Choroid plexus epithelial cell (primary cell): ENCODE measurements at regions not wholly inside any gene's neighbourhood (a gene's known extent, or its start where the extent isn't known, plus 50 kb on each side); places are given as distances from the start of the nearest gene placed in this dataset.
A peak's percentile ranks its signal among the peaks of the same experiment; 100 is the strongest.

Source experiments
- DNase-seq: peaks from one replicate; pipeline ENCODE4 v3.0.0-alpha.2; 2010; ENCODE audit warnings: low read depth
- H3K4me3 ChIP-seq: 2 replicates; pipeline ENCODE4 v1.5.1; 2011; ENCODE audit warnings: low read depth, mild to moderate bottlenecking, control low read depth, low read length, moderate library complexity
- TF ChIP-seq, protein P1 (sequence below): conservative IDR thresholded peaks from 2 replicates; pipeline ENCODE4 v1.5.1; 2011; ENCODE audit warnings: low read depth, mild to moderate bottlenecking, control low read depth, inconsistent platforms, low read length, moderate library complexity

- no peak overlapping the region for H3K4me3 ChIP-seq
- TF ChIP-seq, protein P1, sequence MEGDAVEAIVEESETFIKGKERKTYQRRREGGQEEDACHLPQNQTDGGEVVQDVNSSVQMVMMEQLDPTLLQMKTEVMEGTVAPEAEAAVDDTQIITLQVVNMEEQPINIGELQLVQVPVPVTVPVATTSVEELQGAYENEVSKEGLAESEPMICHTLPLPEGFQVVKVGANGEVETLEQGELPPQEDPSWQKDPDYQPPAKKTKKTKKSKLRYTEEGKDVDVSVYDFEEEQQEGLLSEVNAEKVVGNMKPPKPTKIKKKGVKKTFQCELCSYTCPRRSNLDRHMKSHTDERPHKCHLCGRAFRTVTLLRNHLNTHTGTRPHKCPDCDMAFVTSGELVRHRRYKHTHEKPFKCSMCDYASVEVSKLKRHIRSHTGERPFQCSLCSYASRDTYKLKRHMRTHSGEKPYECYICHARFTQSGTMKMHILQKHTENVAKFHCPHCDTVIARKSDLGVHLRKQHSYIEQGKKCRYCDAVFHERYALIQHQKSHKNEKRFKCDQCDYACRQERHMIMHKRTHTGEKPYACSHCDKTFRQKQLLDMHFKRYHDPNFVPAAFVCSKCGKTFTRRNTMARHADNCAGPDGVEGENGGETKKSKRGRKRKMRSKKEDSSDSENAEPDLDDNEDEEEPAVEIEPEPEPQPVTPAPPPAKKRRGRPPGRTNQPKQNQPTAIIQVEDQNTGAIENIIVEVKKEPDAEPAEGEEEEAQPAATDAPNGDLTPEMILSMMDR = no peak
- peak; percentile 26 for DNase-seq
Measured at GRCh38 chr3:174710612-174711011, 148.5 kb upstream of the NAALADL2 start.

DNA sequence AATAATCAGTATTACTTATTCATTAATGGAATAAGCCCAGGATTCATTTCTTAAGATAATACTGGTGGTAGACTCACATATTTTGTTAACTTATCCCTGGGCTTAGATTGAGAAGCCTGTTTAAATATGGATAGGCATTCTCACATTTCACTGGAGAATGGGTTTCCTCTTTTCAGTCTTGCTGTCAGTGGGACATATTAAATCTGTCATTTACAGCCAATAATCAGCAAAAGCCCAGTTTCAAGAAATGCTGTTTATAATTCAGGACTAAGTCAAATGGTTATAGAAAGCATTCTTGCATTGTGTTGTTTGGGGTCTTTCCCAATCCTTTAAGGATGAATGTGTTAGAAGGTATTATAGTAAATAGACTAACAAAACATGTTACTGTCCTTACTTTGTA is 143.7 kb upstream of the NAALADL2 start:
- no peak for DNase-seq
- TF ChIP-seq, protein P1 = no peak
- H3K4me3 ChIP-seq = no peak overlapping the region

- H3K4me3 ChIP-seq = no peak overlapping the region
- no peak for DNase-seq
- TF ChIP-seq, protein P1 = no peak
Measured at GRCh38 chr3:174716956-174717505, 142.1 kb upstream of the NAALADL2 start.

DNA sequence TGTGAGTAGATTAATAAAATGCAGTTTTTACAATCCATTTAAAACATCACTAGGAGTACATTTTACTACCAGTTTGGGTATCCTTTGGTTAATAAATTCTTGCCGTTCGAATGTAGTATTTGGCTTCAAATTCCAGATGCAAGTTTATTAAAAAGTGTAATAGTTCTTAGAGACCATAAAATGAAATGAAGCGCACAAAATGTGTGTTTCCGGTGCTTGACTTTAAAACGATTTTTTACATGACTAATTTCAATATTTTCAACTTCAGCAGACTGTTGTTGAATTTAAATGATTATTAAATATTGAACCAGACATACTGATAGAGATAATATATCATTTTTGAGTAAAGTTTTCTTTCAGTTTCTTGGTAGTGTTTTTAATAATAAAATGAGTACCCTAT is 138.4 kb upstream of the NAALADL2 start:
- no peak for DNase-seq
- TF ChIP-seq, protein P1 = no peak

GRCh38 chr3:174725303-174725702 is 133.8 kb upstream of the NAALADL2 start:
- no peak overlapping the region for H3K4me3 ChIP-seq
- no peak for DNase-seq
- TF ChIP-seq, protein P1 = no peak

More for the DNA sequence above, 138.4 kb upstream of the NAALADL2 start:
- H3K4me3 ChIP-seq = no peak overlapping the region

DNA sequence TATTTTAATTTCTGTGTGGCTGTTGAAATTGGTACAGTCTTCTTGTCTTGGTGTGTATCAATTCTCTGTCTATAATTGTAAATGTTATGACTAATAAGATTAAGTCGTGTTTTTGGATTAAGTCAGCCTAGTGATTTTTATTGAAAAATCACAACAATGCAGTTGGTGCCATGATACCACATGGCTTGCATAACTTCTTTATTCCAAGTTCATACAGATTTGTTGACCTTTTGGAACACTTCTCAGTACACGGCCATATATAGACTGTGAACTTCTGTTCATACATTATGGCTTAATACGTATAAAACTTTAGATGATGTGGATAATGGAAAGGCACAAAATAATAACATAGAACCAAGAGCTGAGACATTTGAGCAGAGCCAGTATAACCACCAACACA is 121.2 kb upstream of the NAALADL2 start:
- TF ChIP-seq, protein P1 = no peak
- H3K4me3 ChIP-seq = no peak overlapping the region
- DNase-seq = peak; percentile 13

DNA sequence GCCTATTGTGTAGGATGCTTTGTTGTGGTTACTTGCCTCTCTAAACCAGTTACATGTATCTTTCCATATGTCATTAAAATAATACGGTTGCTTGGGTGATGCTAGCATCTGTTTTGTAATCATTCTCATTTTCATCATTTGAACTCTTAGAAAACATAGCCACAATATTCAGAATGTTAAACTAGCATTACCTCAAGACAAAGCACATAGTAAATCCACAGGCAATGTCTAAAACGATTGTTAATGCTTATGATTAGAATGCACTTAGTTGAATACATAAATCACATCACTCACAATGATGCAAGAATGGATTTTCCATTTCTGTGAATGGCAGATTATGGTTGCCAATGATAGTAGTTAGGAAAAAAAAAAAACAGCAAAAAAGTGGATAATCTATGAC is 110.0 kb upstream of the NAALADL2 start:
- no peak overlapping the region for H3K4me3 ChIP-seq

More for the DNA sequence above, 110.0 kb upstream of the NAALADL2 start:
- TF ChIP-seq, protein P1 = no peak
- DNase-seq = no peak
